Aorta (tissue), 5 donors: ENCODE measurements at regions not wholly inside any gene's neighbourhood (a gene's known extent, or its start where the extent isn't known, plus 50 kb on each side); places are given as distances from the start of the nearest gene placed in this dataset.

Experiments used
- ATAC-seq: fragments of 200-7000 bp; cut with Tn5 transposase; one replicate; pipeline ENCODE4 v1.9.1; 2022; ENCODE audit warnings: moderate library complexity; ENCODE audit not compliant: low FRiP score
- DNase-seq, 2 donors: peaks; one replicate each; pipeline ENCODE4 v3.0.0-alpha.2; 2020
- H3K27ac ChIP-seq, 2 donors: one replicate each; pipeline ENCODE4 v1.5.1; 2013; ENCODE audit warnings: low read length in 2 of 2, mild to moderate bottlenecking in 2 of 2, moderate library complexity in 2 of 2, control low read depth in 1 of 2, inconsistent platforms in 1 of 2, low read depth in 1 of 2
- H3K27me3 ChIP-seq, 2 donors: one replicate each; pipeline ENCODE4 v1.6.1; 2013; ENCODE audit warnings: control low read depth in 1 of 2, low read length in 1 of 2, mild to moderate bottlenecking in 1 of 2, moderate library complexity in 1 of 2; ENCODE audit not compliant: insufficient read depth in 2 of 2, control insufficient read depth in 1 of 2
- H3K36me3 ChIP-seq, 2 donors: one replicate each; pipeline ENCODE4 v1.6.1; 2013; ENCODE audit warnings: control low read depth in 1 of 2, low read length in 1 of 2, mild to moderate bottlenecking in 1 of 2; ENCODE audit not compliant: insufficient read depth in 2 of 2, control insufficient read depth in 1 of 2
- H3K4me1 ChIP-seq, 2 donors: one replicate each; pipeline ENCODE4 v1.6.1; 2013; ENCODE audit warnings: low read length in 2 of 2, control low read depth in 1 of 2, mild to moderate bottlenecking in 1 of 2, moderate library complexity in 1 of 2; ENCODE audit not compliant: insufficient read depth in 2 of 2, control insufficient read depth in 1 of 2
- H3K4me3 ChIP-seq, 2 donors: one replicate each; pipeline ENCODE4 v1.5.1; 2013; ENCODE audit warnings: low read length in 2 of 2, control low read depth in 1 of 2, mild to moderate bottlenecking in 1 of 2
- H3K9me3 ChIP-seq: one replicate; pipeline ENCODE4 v1.6.1; 2013; ENCODE audit warnings: mild to moderate bottlenecking, low read length; ENCODE audit not compliant: control insufficient read depth
- WGBS, 2 donors: extraction: QIAGEN DNeasy Blood & Tissue Kit; methylation state at CpG; one replicate each; pipeline ENCODE4 v1.1.7; 2013; 5-methylcytosine and 5-hydroxymethylcytosine counted together
- intact Hi-C, 2 donors: fragments of 100-400 bp; cut with DNase I; formaldehyde crosslinking; loops; one replicate each; pipeline versions ENCODE4 v1.14.2 to v1.15.0; 2022
- donor health status: healthy with polysubstance abuse.
- donor health status: Bipolar disorder and iron deficiency.
- donor health status: DM: no; HTN: no; CAD: no.
- donor health status: DM: no; HTN: no; CAD: no.
- donor health status: DM: yes; HTN: yes; CAD: no.

DNA sequence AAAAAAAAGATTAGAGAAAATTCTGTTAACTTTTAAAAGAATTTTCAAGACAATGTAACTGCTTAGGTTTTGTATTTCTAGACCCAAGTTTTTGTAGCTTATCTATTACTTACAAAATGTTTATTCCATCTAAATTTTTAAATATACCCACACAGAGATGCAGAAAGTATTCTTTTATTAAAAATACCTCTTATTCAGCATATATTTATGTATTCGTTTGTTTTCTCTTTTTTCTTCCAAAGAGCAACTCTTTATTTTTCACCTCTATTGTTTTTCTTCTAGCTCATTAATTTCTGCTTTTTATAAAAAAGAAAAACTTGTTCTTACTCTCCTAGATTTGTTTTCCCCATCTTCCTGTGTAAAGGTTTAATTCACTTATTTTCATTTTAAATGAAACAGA, 180.3 kb downstream of the ZDHHC21 start:
- Histone ChIP-seq H3K4me3 (no peak overlapping the region), H3K27ac (no peak overlapping the region), H3K27me3 (no peaks in the 10 kb centered on the region), H3K36me3 (no peaks in the 10 kb centered on the region), H3K4me1 (no peaks in the 10 kb centered on the region), H3K9me3 (no peaks in the 10 kb centered on the region)
- 90 to 95% methylated on average over 1 of the region's 1 CpG for WGBS, 2 donors
- intact Hi-C loops = loop anchor here in 1 of 2 donors (10.0 kb wide), 1 partner anchor 62 kb away; no protein-coding TSS in a partner anchor
- DNase-seq = no peak
- ATAC-seq = no peak

DNA sequence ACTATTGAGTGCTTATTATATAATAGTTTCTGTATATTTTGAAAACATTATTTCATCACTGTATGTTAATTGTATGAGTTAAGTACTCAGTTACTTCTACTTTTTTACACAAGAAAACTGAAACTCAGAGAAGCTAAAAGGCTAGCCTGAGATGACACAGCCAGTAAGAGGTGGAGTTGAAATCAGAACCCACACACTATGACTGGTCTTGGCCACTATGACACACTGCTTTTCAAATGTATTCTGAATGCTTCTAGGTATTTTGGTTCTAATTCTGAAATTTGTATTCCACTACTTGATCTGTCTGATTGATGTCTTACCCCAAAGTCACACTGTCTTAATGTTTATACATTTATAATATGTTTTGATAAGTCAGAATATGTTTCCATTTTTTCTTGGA, 181.8 kb downstream of the ZDHHC21 start:
- no peak overlapping the region for H3K27ac ChIP-seq
- no peak for DNase-seq
- H3K9me3 ChIP-seq = no peaks in the 10 kb centered on the region
- intact Hi-C loops = loop anchor here in 1 of 2 donors (10.0 kb wide), 1 partner anchor 63 kb away; no protein-coding TSS in a partner anchor
- H3K4me3 ChIP-seq = no peak overlapping the region
- H3K4me1 ChIP-seq = no peaks in the 10 kb centered on the region
- no peaks in the 10 kb centered on the region for H3K36me3 ChIP-seq
- H3K27me3 ChIP-seq = no peaks in the 10 kb centered on the region
- no peak for ATAC-seq

DNA sequence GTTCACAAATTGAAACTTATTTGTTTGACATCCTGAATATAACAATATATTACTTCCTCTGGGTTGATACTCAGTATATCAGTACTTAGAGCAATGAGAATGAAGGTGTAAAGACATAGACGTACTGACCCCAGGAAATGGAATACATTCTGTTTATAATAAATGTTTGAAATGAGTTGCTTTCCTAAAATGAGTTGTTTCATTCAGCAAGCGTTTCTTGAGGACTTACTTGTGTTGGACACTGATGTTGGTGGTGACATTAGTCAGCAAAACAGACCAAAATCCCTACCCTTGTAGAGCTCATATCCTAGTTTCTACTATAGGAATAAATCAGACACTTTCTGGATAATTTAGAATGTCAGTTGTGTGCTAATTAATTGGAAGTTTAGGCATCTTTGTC, 184.3 kb downstream of the ZDHHC21 start:
- no peak overlapping the region for H3K4me3 ChIP-seq
- WGBS, 2 donors = 73 to 79% methylated on average over 2 of the region's 2 CpGs
- intact Hi-C loops = no loop called here
- no peaks in the 10 kb centered on the region for H3K4me1 ChIP-seq
- no peaks in the 10 kb centered on the region for H3K27me3 ChIP-seq
- no peaks in the 10 kb centered on the region for H3K36me3 ChIP-seq
- H3K27ac ChIP-seq = no peak overlapping the region
- peaks cover 1% of the 10 kb centered on the region for H3K9me3 ChIP-seq
- DNase-seq (no peak), ATAC-seq (no peak)

DNA sequence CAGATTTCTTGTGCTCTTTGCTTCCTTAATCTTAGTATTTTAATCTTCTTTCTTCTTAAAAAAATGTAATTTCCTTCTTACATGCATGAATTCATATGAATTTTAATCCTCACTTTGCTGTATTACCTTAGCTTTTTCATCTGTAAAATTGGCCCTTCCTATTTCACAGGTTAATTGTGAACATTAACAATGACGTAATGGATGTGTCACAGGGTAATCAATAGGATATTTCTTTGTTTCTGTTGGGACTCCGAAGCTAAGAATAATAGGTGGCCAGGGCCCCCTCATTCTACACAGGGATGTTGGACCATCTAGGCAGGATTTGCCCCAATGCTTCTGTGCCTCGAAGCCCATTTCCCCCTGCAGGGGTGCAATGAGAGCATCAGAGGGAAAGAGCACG, 187.4 kb upstream of the NFIB start:
- WGBS, 2 donors = 81 to 84% methylated on average over 4 of the region's 4 CpGs
- ATAC-seq = no peak

DNA sequence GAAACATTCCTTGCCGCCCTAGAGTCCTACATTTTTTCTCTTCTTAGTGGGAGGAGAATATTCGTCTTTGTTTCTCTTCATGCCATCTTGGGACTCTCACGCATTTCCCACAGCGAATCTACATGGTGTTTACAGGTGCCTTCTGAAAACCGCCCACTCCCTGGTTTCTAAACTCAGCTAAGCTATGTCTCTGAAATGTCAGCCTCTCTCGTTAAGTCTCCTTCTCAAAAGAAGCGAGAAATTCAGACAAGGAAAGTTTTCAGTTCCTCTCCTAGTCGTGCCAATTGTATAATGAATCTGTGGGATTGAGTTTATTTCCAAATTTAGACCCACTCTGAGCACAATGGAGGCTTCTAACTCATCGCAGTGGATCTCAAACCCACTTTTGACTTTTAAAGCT, 186.8 kb upstream of the NFIB start:
- H3K36me3 ChIP-seq = no peaks in the 10 kb centered on the region
- intact Hi-C loops = no loop called here
- H3K4me1 ChIP-seq = no peaks in the 10 kb centered on the region
- H3K4me3 ChIP-seq = no peak overlapping the region
- no peak overlapping the region for H3K27ac ChIP-seq
- H3K9me3 ChIP-seq = no peaks in the 10 kb centered on the region
- 52 to 58% methylated on average over 9 of the region's 9 CpGs for WGBS, 2 donors
- DNase-seq (no peak), ATAC-seq (no peak)
- no peaks in the 10 kb centered on the region for H3K27me3 ChIP-seq

More for the DNA sequence above, 187.4 kb upstream of the NFIB start:
- no peak for DNase-seq
- intact Hi-C loops = no loop called here
- H3K4me1 ChIP-seq = no peaks in the 10 kb centered on the region
- no peak overlapping the region for H3K4me3 ChIP-seq
- peaks cover 1% of the 10 kb centered on the region for H3K9me3 ChIP-seq
- no peak overlapping the region for H3K27ac ChIP-seq
- H3K27me3 ChIP-seq = no peaks in the 10 kb centered on the region
- H3K36me3 ChIP-seq = no peaks in the 10 kb centered on the region

DNA sequence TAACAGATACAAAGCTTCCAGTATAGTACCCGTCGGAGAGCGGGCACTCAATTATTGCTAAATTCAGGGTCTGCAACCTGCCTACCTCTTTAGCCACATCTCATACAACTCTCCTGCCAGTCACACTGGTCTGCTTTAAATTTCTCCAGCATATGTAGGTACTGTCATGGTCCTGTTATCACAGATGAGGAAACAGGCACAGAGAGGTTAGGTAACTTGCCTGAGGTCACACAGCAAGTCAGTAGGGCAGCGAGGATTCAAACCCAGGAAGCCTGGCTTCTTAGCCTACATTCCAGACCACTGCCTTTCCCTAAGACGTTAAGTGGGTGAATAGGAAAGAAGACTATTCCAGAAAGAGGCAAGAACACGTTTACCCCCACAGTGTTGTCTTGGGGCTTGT, 186.0 kb upstream of the NFIB start:
- no peaks in the 10 kb centered on the region for H3K9me3 ChIP-seq
- 91 to 94% methylated on average over 6 of the region's 6 CpGs for WGBS, 2 donors
- no peak for ATAC-seq

DNA sequence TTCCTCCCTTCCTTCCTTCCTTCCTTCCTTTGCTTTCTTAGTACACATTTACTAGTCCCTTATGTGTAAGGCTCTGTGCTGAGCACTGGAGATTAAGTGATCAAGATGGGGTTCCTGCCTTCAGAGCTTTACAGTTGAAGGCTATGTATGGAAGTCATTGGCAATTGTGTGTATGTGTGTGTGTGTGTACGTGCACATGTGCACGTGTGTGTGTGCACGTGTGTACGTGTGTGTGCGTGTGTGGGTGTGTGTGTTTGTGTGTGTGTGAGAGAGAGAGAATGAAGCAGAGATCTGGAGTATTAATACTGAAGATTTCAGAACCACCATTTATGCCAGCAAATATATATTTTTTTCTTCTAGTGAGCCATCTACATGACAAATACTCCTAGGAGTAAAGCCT, 184.9 kb upstream of the NFIB start:
- WGBS, 2 donors = 90% methylated on average over 5 of the region's 5 CpGs
- H3K9me3 ChIP-seq = no peaks in the 10 kb centered on the region
- H3K4me3 ChIP-seq = no peak overlapping the region
- no peaks in the 10 kb centered on the region for H3K4me1 ChIP-seq
- no peak for DNase-seq
- no peak for ATAC-seq
- no peaks in the 10 kb centered on the region for H3K36me3 ChIP-seq
- no peak overlapping the region for H3K27ac ChIP-seq
- intact Hi-C loops = no loop called here
- H3K27me3 ChIP-seq = no peaks in the 10 kb centered on the region

More for the DNA sequence above, 186.0 kb upstream of the NFIB start:
- intact Hi-C loops = no loop called here
- H3K36me3 ChIP-seq = no peaks in the 10 kb centered on the region
- no peaks in the 10 kb centered on the region for H3K27me3 ChIP-seq
- no peak overlapping the region for H3K4me3 ChIP-seq
- H3K27ac ChIP-seq = no peak overlapping the region
- H3K4me1 ChIP-seq = no peaks in the 10 kb centered on the region
- no peak for DNase-seq

DNA sequence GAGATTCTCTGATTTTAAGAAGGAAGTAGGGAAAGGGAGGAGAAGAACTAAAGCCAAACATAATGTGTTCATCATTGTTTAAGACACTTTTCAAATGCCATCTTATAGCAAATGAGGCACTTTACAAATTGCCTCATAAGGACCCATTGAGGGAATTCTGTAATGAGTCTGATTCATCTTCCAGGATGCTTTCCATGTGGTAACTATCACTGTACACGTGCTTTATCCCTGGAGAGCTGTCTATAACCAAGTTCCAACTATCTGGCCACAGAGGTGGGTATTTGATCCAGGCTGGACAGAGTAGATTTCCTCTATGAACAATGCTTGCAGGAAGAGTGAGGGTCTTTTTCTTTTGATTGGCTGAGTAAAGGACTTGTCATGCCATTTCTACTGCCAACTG, 183.5 kb upstream of the NFIB start:
- no peak for ATAC-seq
- no peaks in the 10 kb centered on the region for H3K27me3 ChIP-seq
- H3K4me3 ChIP-seq = no peak overlapping the region
- H3K27ac ChIP-seq = no peak overlapping the region
- intact Hi-C loops = no loop called here
- H3K36me3 ChIP-seq = no peaks in the 10 kb centered on the region
- H3K9me3 ChIP-seq = no peaks in the 10 kb centered on the region
- WGBS, 2 donors = 68 to 71% methylated on average over 1 of the region's 1 CpG
- no peaks in the 10 kb centered on the region for H3K4me1 ChIP-seq
- DNase-seq = no peak

DNA sequence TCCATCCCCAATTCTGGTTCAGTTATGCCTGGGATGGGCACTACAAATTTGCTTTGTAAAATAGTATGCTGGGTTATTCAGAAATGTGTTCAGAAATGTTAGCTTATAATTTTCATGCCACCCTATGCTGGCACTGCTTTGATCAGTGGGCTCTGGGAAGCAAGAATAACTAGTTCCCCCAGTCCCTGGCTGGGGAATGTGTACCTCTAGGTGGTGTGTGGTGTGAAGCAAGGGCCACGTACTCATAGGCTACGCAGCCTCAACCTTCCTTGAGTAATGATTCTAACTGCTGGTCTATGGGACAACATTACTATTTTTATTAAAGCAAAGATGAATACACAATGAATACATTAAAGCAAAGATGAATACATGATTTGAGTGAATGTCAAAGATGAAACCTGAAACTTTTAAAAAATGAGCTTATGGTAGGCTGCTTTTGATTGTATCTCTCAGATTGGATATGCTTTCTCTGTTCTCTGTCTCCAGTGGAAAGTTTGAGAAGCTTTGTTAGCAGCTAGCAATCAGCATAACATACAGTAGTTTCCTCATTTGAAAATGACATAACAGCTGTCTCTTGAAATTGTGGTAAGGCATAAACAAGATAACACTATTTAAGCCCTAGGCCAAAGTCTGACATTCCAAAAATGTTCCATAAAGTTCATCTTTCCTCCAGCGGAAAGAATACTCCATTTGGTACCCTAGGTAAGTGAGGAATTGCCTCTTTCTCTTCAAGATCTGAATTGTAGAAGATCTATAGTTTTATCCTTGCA, 174.7 kb upstream of the NFIB start:
- H3K4me3 ChIP-seq = no peak overlapping the region
- 94 to 97% methylated on average over 3 of the region's 3 CpGs for WGBS, 2 donors
- DNase-seq (no peak), ATAC-seq (no peak)
- no peaks in the 10 kb centered on the region for H3K9me3 ChIP-seq
- H3K27me3 ChIP-seq = no peaks in the 10 kb centered on the region
- H3K4me1 ChIP-seq = no peaks in the 10 kb centered on the region
- intact Hi-C loops = no loop called here
- no peak overlapping the region for H3K27ac ChIP-seq
- no peaks in the 10 kb centered on the region for H3K36me3 ChIP-seq
